ENCODE measurements at regions not wholly inside any gene's neighbourhood (a gene's known extent, or its start where the extent isn't known, plus 50 kb on each side); places are given as distances from the start of the nearest gene placed in this dataset.

DNA sequence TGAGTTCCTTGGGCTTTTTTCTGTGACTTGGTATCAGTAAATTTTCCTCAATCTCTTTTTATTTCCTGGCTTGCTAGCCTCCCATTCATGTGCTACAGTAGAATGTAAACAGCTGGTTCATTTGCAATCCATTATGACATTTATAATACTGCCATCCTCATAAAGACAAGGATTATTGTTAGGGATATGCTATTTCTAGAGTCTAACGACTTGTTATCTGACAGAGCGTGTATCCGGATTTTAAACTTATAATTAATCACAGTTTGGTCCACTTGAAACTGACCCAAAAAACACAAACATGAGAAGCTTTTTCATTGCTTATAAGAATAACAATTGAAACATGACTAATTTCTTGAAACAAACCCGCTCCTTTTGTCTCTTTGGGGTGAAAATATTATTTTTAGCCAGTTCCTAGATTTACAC lies 585.8 kb downstream of the TLE4 start:
- no peaks in the 10 kb centered on the region for H3K4me1 ChIP-seq (ENCODE audit: control insufficient read depth, insufficient read depth, low read length)
- intact Hi-C loops (cut with micrococcal nuclease; ENCODE audit: unreplicated experiment) = no loop called here
- H3K9ac ChIP-seq (ENCODE audit: control insufficient read depth, insufficient read depth, low read length) = no peak overlapping the region
- no peaks in the 10 kb centered on the region for H4K20me1 ChIP-seq (ENCODE audit: control insufficient read depth, insufficient read depth)
- no peak overlapping the region for H2AFZ ChIP-seq (ENCODE audit: control insufficient read depth, low read depth, low read length)
- TF ChIP-seq FOS (IDR thresholded peaks at IDR 0.05; ENCODE audit: borderline replicate concordance, extremely low read depth, insufficient read length) (no peak), JUNB (IDR thresholded peaks at IDR 0.05) (peak; percentile 53), NFIC (IDR thresholded peaks at IDR 0.05; ENCODE audit: low read depth, low read length) (peak; percentile 55; the same call in 1 of the 2 replicates)
- H3K36me3 ChIP-seq (ENCODE audit: control insufficient read depth in 2 of 2, insufficient read depth in 2 of 2, low read length in 1 of 2) = no peaks in the 10 kb centered on the region
- ChIA-PET SMC1A (ENCODE audit: uncharacterized antibody, unreplicated experiment) (interaction anchor here (0.8 to 2.0 kb wide), 3 partner anchors 15 to 23 kb away, joined by 3 to 5 read pairs (median 5); no protein-coding TSS in a partner anchor), POLR2A (no interaction called here), CTCF (no interaction called here), RAD21 (ENCODE audit: unreplicated experiment) (no interaction called here)
- H3K4me3 ChIP-seq = no peak overlapping the region
- no peak overlapping the region for H3K4me2 ChIP-seq (ENCODE audit: control insufficient read depth, insufficient read depth)
- no peaks in the 10 kb centered on the region for H3K9me3 ChIP-seq (replicated peaks; ENCODE audit: control insufficient read depth, insufficient read depth, low read length)
- in situ Hi-C loops (cut with MboI) = no loop called here
- no TSS peak for BruUV-seq (replicated peaks)
- H3K79me2 ChIP-seq (ENCODE audit: control insufficient read depth, insufficient read depth, low read length) = no peaks in the 10 kb centered on the region
- DNase-seq (ENCODE audit: low read depth, low spot score) (no peak), FAIRE-seq (no peak), ATAC-seq (no peak)
- H3K27me3 ChIP-seq (replicated peaks in 1 of 2; ENCODE audit: control insufficient read depth in 2 of 2, insufficient read depth in 2 of 2, low read length in 1 of 2) = no peaks in the 10 kb centered on the region
- WGBS (ENCODE audit: insufficient coverage, insufficient replicate concordance, low lambda C conversion rate, missing lambda C conversion rate) = 1% methylated on average over 4 of the region's 4 CpGs
- H3K27ac ChIP-seq (ENCODE audit: control insufficient read depth, insufficient read depth) = no peak overlapping the region

DNA sequence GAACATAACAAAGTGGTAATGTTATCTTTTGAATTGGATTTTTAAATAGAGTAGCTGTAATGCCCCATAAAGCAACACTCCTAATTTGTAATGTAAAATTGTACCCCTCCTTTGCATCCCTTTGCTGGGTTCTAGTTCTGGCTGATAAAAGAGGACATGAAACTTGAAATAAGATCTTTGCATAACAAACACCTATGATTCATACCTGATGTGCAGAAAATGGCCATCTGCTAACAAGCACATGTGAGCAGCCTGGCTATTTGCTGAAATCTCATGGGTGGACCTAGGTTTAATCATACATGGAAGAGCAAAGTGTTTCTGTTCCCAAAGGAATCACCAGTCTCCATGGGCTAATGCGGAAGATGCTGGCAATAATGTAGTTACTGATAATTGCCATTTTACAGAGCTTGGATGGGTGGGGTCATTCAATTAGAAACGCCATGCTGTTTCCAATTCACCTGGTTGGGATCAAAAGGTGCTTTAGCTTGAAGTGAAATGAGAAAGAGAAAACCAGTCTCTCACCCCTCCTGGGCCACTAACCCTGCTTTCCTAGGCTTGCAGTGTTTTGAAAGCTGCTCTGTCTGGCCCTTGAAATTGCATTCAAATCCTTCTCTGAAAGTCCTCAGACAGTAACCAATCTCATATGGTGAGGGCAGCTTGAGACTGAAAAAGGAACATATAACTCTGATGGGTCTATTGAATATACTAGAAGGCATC lies 585.1 kb downstream of the TLE4 start:
- no peak for DNase-seq (ENCODE audit: low read depth, low spot score)
- ATAC-seq = peak; percentile 58
- Histone ChIP-seq H3K9ac (ENCODE audit: control insufficient read depth, insufficient read depth, low read length) (no peak overlapping the region), H3K9me3 (replicated peaks; ENCODE audit: control insufficient read depth, insufficient read depth, low read length) (no peaks in the 10 kb centered on the region), H3K4me1 (ENCODE audit: control insufficient read depth, insufficient read depth, low read length) (no peaks in the 10 kb centered on the region), H3K27ac (ENCODE audit: control insufficient read depth, insufficient read depth) (no peak overlapping the region), H4K20me1 (ENCODE audit: control insufficient read depth, insufficient read depth) (no peaks in the 10 kb centered on the region), H3K27me3 (replicated peaks in 1 of 2; ENCODE audit: control insufficient read depth in 2 of 2, insufficient read depth in 2 of 2, low read length in 1 of 2) (no peaks in the 10 kb centered on the region), H3K79me2 (ENCODE audit: control insufficient read depth, insufficient read depth, low read length) (no peaks in the 10 kb centered on the region), H3K4me2 (ENCODE audit: control insufficient read depth, insufficient read depth) (no peak overlapping the region), H2AFZ (ENCODE audit: control insufficient read depth, low read depth, low read length) (no peak overlapping the region), H3K4me3 (no peak overlapping the region), H3K36me3 (ENCODE audit: control insufficient read depth in 2 of 2, insufficient read depth in 2 of 2, low read length in 1 of 2) (no peaks in the 10 kb centered on the region)
- ChIA-PET CTCF (no interaction called here), POLR2A (no interaction called here), SMC1A (ENCODE audit: uncharacterized antibody, unreplicated experiment) (interaction anchor here (0.8 to 2.0 kb wide), 2 partner anchors 16 to 18 kb away, joined by 3 to 5 read pairs; no protein-coding TSS in a partner anchor), RAD21 (ENCODE audit: unreplicated experiment) (no interaction called here)
- in situ Hi-C loops (cut with MboI) = no loop called here
- intact Hi-C loops (cut with micrococcal nuclease; ENCODE audit: unreplicated experiment) = no loop called here
- WGBS (ENCODE audit: insufficient coverage, insufficient replicate concordance, low lambda C conversion rate, missing lambda C conversion rate) = 24% methylated on average over 2 of the region's 2 CpGs
- no TSS peak for BruUV-seq (replicated peaks)
- FAIRE-seq = no peak
- TF ChIP-seq KDM1A (IDR thresholded peaks at IDR 0.05; ENCODE audit: borderline replicate concordance) (no peak), E2F8 (IDR thresholded peaks at IDR 0.05; ENCODE audit: low read depth, partially characterized antibody) (no peak), RUNX3 (IDR thresholded peaks at IDR 0.05; ENCODE audit: low read length) (no peak), TARDBP (IDR thresholded peaks at IDR 0.05; ENCODE audit: borderline replicate concordance) (no peak), IRF5 (IDR thresholded peaks at IDR 0.05; ENCODE audit: borderline replicate concordance) (no peak), ASH2L (IDR thresholded peaks at IDR 0.05; ENCODE audit: borderline replicate concordance, low read depth) (no peak), POLR2AphosphoS2 (IDR thresholded peaks at IDR 0.05; ENCODE audit: low read depth, low read length) (no peak), KLF5 (IDR thresholded peaks at IDR 0.05; ENCODE audit: partially characterized antibody) (no peak)

Measured in GM12878 (cell line).